Peyer's patch (tissue), 4 donors: ENCODE measurements at regions not wholly inside any gene's neighbourhood (a gene's known extent, or its start where the extent isn't known, plus 50 kb on each side); places are given as distances from the start of the nearest gene placed in this dataset.

Experiments
- CTCF ChIP-seq, 6 experiments: fragments of 450-650 bp in 4 of 6; fragments of 200-600 bp in 2 of 6; sonication (generic) in 1 of 6; IDR thresholded peaks; one replicate each; pipeline ENCODE4 v1.5.1; 2017 to 2019; ENCODE audit warnings: antibody characterized with exemption in 6 of 6, mild to moderate bottlenecking in 3 of 6, moderate library complexity in 1 of 6
- POLR2A ChIP-seq, 2 donors: fragments of 450-650 bp; IDR thresholded peaks; one replicate each; pipeline ENCODE4 v1.5.1; 2017; ENCODE audit warnings: antibody characterized with exemption in 2 of 2, mild to moderate bottlenecking in 2 of 2, moderate library complexity in 2 of 2

DNA sequence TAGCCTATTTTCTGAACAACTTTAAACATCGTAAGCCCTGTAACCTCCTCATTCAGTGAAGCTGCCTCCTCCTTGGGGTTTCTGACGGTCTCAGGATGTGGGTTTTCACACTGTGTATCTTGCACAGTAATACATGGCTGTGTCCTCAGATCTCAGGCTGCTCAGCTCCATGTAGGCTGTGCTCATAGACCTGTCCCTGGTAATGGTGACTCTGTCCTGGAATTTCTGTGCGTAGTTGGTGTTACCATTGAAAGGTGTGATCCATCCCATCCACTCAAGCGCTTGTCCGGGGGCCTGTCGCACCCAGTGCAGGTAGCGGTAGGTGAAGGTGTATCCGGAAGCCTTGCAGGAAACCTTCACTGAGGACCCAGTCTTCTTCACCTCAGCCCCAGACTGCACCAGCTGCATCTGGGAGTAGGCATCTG is 980.5 kb downstream of the TMEM121 start:
- TF ChIP-seq CTCF (IDR thresholded peaks at IDR 0.05), result no peak
- no peak for TF ChIP-seq POLR2A (IDR thresholded peaks at IDR 0.05)
